ENCODE measurements at regions not wholly inside any gene's neighbourhood (a gene's known extent, or its start where the extent isn't known, plus 50 kb on each side); places are given as distances from the start of the nearest gene placed in this dataset.

GRCh38 chr3:40624189-40624769 lies 99.5 kb downstream of the ZNF621 start:
- TF ChIP-seq CTCF (IDR thresholded peaks at IDR 0.05; ENCODE audit: unreplicated experiment): no peak

GRCh38 chr3:40627095-40627494 lies 102.3 kb downstream of the ZNF621 start:
- no peak for TF ChIP-seq CTCF (IDR thresholded peaks at IDR 0.05; ENCODE audit: unreplicated experiment)
- DNase-seq (ENCODE audit: low spot score, unreplicated experiment): no peak
- H3K36me3 Mint-ChIP-seq (ENCODE audit: insufficient read depth): peaks cover 4% of the 10 kb centered on the region
- peaks cover 13% of the 10 kb centered on the region for H3K27me3 Mint-ChIP-seq
- H3K9me3 Mint-ChIP-seq (ENCODE audit: low read depth): peaks cover 15% of the 10 kb centered on the region
- no peak overlapping the region for H3K27ac Mint-ChIP-seq
- no peak overlapping the region for H3K4me3 Mint-ChIP-seq (ENCODE audit: low read depth)
- peaks cover 7% of the 10 kb centered on the region for H3K4me1 Mint-ChIP-seq (ENCODE audit: low read depth)

More at GRCh38 chr3:40624189-40624769, 99.5 kb downstream of the ZNF621 start:
- Mint-ChIP-seq H3K4me3 (ENCODE audit: low read depth) (no peak overlapping the region), H3K36me3 (ENCODE audit: insufficient read depth) (peaks cover 4% of the 10 kb centered on the region), H3K27me3 (peaks cover 14% of the 10 kb centered on the region), H3K4me1 (ENCODE audit: low read depth) (no peaks in the 10 kb centered on the region), H3K27ac (no peak overlapping the region), H3K9me3 (ENCODE audit: low read depth) (peaks cover 13% of the 10 kb centered on the region)
- DNase-seq (ENCODE audit: low spot score, unreplicated experiment): no peak

- Mint-ChIP-seq H3K4me3 (ENCODE audit: low read depth) (no peak overlapping the region), H3K36me3 (ENCODE audit: insufficient read depth) (peaks cover 4% of the 10 kb centered on the region), H3K9me3 (ENCODE audit: low read depth) (peaks cover 23% of the 10 kb centered on the region), H3K27ac (no peak overlapping the region), H3K27me3 (peaks cover 21% of the 10 kb centered on the region), H3K4me1 (ENCODE audit: low read depth) (peaks cover 7% of the 10 kb centered on the region)
- TF ChIP-seq CTCF (IDR thresholded peaks at IDR 0.05; ENCODE audit: unreplicated experiment): no peak
- DNase-seq (ENCODE audit: low spot score, unreplicated experiment): no peak
These were observed 104.2 kb downstream of the ZNF621 start for GRCh38 chr3:40628984-40629383.

GRCh38 chr3:40631341-40631995 lies 106.7 kb downstream of the ZNF621 start:
- Mint-ChIP-seq H3K27me3 (peaks cover 14% of the 10 kb centered on the region), H3K4me1 (ENCODE audit: low read depth) (peaks cover 7% of the 10 kb centered on the region), H3K9me3 (ENCODE audit: low read depth) (peaks cover 34% of the 10 kb centered on the region), H3K36me3 (ENCODE audit: insufficient read depth) (peaks cover 4% of the 10 kb centered on the region), H3K4me3 (ENCODE audit: low read depth) (no peak overlapping the region), H3K27ac (peak overlapping the region; percentile 30)
- TF ChIP-seq CTCF (IDR thresholded peaks at IDR 0.05; ENCODE audit: unreplicated experiment): no peak
- no peak for DNase-seq (ENCODE audit: low spot score, unreplicated experiment)

- peaks cover 19% of the 10 kb centered on the region for H3K9me3 Mint-ChIP-seq (ENCODE audit: low read depth)
- no peak overlapping the region for H3K27ac Mint-ChIP-seq
- H3K4me1 Mint-ChIP-seq (ENCODE audit: low read depth): no peaks in the 10 kb centered on the region
- H3K27me3 Mint-ChIP-seq: peaks cover under 1% of the 10 kb centered on the region
- TF ChIP-seq CTCF (IDR thresholded peaks at IDR 0.05; ENCODE audit: unreplicated experiment): no peak
- H3K4me3 Mint-ChIP-seq (ENCODE audit: low read depth): no peak overlapping the region
- no peak for DNase-seq (ENCODE audit: low spot score, unreplicated experiment)
- H3K36me3 Mint-ChIP-seq (ENCODE audit: insufficient read depth): no peaks in the 10 kb centered on the region
These were observed 113.1 kb downstream of the ZNF621 start for GRCh38 chr3:40637906-40638305.

Data from progenitor cell of endocrine pancreas (in vitro differentiated cells).